Glutamatergic neuron (in vitro differentiated cells): ENCODE measurements at regions not wholly inside any gene's neighbourhood (a gene's known extent, or its start where the extent isn't known, plus 50 kb on each side); places are given as distances from the start of the nearest gene placed in this dataset.

Experiments used
- DNase-seq: peaks from one replicate; pipeline ENCODE4 v3.0.0; 2022
- H3K27ac Mint-ChIP-seq: one replicate; pipeline ENCODE4 v1.8.0; 2020; ENCODE audit warnings: mild to moderate bottlenecking, mixed read lengths, inconsistent platforms; ENCODE audit not compliant: unreplicated experiment
- H3K27me3 Mint-ChIP-seq: one replicate; pipeline ENCODE4 v1.8.0; 2020; ENCODE audit warnings: mild to moderate bottlenecking, moderate library complexity, mixed read lengths, inconsistent platforms; ENCODE audit not compliant: unreplicated experiment
- H3K36me3 Mint-ChIP-seq: one replicate; pipeline ENCODE4 v1.8.0; 2020; ENCODE audit warnings: mild to moderate bottlenecking, mixed read lengths, inconsistent platforms; ENCODE audit not compliant: unreplicated experiment
- H3K4me1 Mint-ChIP-seq: one replicate; pipeline ENCODE4 v1.8.0; 2020; ENCODE audit warnings: mild to moderate bottlenecking, low read depth, mixed read lengths, inconsistent platforms; ENCODE audit not compliant: unreplicated experiment
- H3K4me3 Mint-ChIP-seq: one replicate; pipeline ENCODE4 v1.8.0; 2020; ENCODE audit warnings: mild to moderate bottlenecking, mixed read lengths, inconsistent platforms; ENCODE audit not compliant: unreplicated experiment
- H3K9me3 Mint-ChIP-seq: one replicate; pipeline ENCODE4 v1.8.0; 2020; ENCODE audit warnings: mild to moderate bottlenecking, moderate library complexity, mixed read lengths, inconsistent platforms; ENCODE audit not compliant: unreplicated experiment
- TF ChIP-seq, protein P1 (sequence below): fragments of 200-600 bp; sonication (generic); IDR thresholded peaks from one replicate; pipeline ENCODE4 v1.5.0; 2021; ENCODE audit not compliant: partially characterized antibody, unreplicated experiment

DNA sequence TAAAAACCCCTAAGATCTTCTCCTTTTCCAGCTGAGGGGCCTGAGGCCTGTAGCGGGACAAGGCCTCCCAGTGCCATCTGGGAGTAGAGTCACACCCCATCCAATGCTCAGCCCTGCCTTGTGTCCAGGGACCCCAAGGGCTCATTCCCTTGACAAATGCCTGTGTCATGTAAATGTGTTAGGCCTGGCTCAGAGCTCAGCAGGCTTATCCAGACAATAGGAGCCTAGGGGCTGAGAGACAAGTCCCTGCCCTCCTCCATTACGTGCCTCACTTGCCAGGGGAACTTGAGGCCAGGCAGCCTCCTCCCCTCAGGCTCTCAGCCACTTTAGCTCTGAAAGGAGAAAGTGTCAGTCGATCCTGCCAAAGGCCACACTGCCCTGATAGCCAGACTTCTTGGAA lies 166.8 kb upstream of the MAMLD1 start:
- no peaks in the 10 kb centered on the region for H3K4me1 Mint-ChIP-seq
- no peaks in the 10 kb centered on the region for H3K36me3 Mint-ChIP-seq
- no peak overlapping the region for H3K4me3 Mint-ChIP-seq
- TF ChIP-seq, protein P1, sequence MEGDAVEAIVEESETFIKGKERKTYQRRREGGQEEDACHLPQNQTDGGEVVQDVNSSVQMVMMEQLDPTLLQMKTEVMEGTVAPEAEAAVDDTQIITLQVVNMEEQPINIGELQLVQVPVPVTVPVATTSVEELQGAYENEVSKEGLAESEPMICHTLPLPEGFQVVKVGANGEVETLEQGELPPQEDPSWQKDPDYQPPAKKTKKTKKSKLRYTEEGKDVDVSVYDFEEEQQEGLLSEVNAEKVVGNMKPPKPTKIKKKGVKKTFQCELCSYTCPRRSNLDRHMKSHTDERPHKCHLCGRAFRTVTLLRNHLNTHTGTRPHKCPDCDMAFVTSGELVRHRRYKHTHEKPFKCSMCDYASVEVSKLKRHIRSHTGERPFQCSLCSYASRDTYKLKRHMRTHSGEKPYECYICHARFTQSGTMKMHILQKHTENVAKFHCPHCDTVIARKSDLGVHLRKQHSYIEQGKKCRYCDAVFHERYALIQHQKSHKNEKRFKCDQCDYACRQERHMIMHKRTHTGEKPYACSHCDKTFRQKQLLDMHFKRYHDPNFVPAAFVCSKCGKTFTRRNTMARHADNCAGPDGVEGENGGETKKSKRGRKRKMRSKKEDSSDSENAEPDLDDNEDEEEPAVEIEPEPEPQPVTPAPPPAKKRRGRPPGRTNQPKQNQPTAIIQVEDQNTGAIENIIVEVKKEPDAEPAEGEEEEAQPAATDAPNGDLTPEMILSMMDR = no peak
- no peaks in the 10 kb centered on the region for H3K27me3 Mint-ChIP-seq
- H3K27ac Mint-ChIP-seq = no peak overlapping the region
- H3K9me3 Mint-ChIP-seq = no peaks in the 10 kb centered on the region
- DNase-seq = no peak

DNA sequence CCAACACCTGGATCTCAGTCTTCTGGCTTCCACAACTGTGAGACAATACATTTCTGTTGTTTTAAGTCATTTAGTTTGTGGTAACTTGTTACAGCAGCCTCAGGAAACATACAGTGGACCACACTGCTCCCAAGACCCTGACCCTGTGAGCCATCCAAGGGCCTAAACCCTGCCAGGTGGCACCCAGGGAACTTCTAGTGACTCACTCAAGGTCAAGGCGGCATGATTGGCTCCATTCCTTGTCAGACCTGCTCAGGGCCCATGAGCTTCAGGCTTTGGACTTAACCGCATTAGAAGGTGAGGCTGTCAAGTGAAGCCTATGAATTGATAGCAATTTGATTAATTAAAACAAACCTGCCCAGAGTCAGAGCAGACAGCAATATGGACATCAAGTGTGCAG lies 165.7 kb upstream of the MAMLD1 start:
- no peak for DNase-seq
- H3K27ac Mint-ChIP-seq = no peak overlapping the region
- H3K36me3 Mint-ChIP-seq = no peaks in the 10 kb centered on the region
- no peaks in the 10 kb centered on the region for H3K27me3 Mint-ChIP-seq
- TF ChIP-seq, protein P1 = no peak
- H3K9me3 Mint-ChIP-seq = no peaks in the 10 kb centered on the region
- no peak overlapping the region for H3K4me3 Mint-ChIP-seq
- no peaks in the 10 kb centered on the region for H3K4me1 Mint-ChIP-seq

DNA sequence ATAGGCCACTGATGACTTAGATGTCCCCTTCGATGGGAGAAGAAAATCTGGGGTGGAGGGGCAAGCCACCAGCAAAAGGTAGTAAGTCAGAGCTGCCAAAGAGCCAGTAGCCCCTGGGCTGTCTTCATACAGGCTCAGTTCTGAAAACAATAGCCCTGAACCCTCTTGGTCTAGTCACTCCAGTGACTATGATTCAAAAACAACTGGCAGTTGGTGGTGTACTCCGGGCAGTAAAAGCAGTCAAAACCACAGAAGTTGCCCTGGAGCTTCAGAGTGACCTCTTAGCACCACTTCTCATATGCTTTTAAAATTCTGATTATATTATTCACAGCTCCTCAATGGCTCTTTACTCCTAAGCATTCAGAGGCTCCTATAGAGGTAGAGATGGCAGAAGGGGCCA lies 164.3 kb upstream of the MAMLD1 start:
- TF ChIP-seq, protein P1 = no peak
- no peak overlapping the region for H3K4me3 Mint-ChIP-seq
- no peaks in the 10 kb centered on the region for H3K27me3 Mint-ChIP-seq
- H3K9me3 Mint-ChIP-seq = no peaks in the 10 kb centered on the region
- no peak overlapping the region for H3K27ac Mint-ChIP-seq
- DNase-seq = no peak
- no peaks in the 10 kb centered on the region for H3K36me3 Mint-ChIP-seq
- H3K4me1 Mint-ChIP-seq = no peaks in the 10 kb centered on the region

DNA sequence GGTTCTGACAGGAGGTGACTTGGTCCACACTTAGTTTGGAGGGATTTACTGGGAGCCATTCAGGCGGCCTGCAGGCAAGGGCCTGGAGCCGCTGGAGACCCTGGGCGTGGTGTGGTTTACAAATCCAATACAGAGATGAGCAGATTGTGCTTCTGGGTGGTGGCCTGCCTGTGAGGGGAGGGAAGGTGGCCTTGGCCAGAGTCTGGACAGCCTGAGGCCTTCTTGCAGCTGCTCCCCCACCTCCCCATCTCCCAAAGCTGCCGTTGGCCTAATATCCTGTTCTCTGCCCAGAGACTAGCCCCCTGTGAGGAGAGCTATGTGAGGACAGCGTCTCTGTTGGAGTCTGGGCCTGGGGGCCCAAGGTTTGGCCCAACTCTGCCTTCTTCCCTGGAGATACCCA lies 163.9 kb upstream of the MAMLD1 start:
- no peak for DNase-seq
- H3K4me1 Mint-ChIP-seq = no peaks in the 10 kb centered on the region
- no peaks in the 10 kb centered on the region for H3K27me3 Mint-ChIP-seq
- no peak overlapping the region for H3K27ac Mint-ChIP-seq
- no peak overlapping the region for H3K4me3 Mint-ChIP-seq
- H3K9me3 Mint-ChIP-seq = no peaks in the 10 kb centered on the region
- no peaks in the 10 kb centered on the region for H3K36me3 Mint-ChIP-seq
- TF ChIP-seq, protein P1 = no peak

DNA sequence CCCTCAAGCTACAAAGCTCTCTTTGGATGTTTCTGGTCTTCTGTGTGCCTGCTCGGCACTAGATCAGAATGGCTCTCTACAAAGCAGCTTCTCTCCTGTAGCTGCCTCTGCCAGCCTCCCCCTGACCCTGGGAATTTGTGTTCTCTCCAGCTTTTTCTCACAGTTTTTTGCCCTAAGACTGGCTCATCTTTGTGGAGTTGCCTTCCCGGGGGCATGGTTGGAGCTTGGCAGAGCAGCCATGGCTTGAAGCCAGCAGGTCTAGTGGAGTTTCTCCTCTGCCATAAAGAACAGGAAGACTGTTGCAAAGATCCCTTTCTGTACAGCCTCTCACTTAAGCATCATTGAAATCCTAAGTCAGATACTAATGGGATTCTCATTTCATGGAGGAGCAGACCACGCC lies 163.3 kb upstream of the MAMLD1 start:
- H3K4me1 Mint-ChIP-seq = no peaks in the 10 kb centered on the region
- no peak for DNase-seq
- no peak overlapping the region for H3K4me3 Mint-ChIP-seq
- TF ChIP-seq, protein P1 = no peak
- no peaks in the 10 kb centered on the region for H3K27me3 Mint-ChIP-seq
- H3K36me3 Mint-ChIP-seq = no peaks in the 10 kb centered on the region
- no peaks in the 10 kb centered on the region for H3K9me3 Mint-ChIP-seq
- no peak overlapping the region for H3K27ac Mint-ChIP-seq
